HG02970 (cell line): ENCODE measurements at regions not wholly inside any gene's neighbourhood (a gene's known extent, or its start where the extent isn't known, plus 50 kb on each side); places are given as distances from the start of the nearest gene placed in this dataset.
"Not testable (repeated sequence)": the region's sequence is repeated elsewhere in the genome, so short reads cannot be mapped to it uniquely, and the experiment has no call there.

Experiments
- ATAC-seq: cut with Tn5 transposase; IDR thresholded peaks from one replicate; pipeline ENCODE4 v1.9.1; 2021; ENCODE audit warnings: mild to moderate bottlenecking, moderate library complexity, moderate number of reproducible peaks; ENCODE audit not compliant: unreplicated experiment, low FRiP score

DNA sequence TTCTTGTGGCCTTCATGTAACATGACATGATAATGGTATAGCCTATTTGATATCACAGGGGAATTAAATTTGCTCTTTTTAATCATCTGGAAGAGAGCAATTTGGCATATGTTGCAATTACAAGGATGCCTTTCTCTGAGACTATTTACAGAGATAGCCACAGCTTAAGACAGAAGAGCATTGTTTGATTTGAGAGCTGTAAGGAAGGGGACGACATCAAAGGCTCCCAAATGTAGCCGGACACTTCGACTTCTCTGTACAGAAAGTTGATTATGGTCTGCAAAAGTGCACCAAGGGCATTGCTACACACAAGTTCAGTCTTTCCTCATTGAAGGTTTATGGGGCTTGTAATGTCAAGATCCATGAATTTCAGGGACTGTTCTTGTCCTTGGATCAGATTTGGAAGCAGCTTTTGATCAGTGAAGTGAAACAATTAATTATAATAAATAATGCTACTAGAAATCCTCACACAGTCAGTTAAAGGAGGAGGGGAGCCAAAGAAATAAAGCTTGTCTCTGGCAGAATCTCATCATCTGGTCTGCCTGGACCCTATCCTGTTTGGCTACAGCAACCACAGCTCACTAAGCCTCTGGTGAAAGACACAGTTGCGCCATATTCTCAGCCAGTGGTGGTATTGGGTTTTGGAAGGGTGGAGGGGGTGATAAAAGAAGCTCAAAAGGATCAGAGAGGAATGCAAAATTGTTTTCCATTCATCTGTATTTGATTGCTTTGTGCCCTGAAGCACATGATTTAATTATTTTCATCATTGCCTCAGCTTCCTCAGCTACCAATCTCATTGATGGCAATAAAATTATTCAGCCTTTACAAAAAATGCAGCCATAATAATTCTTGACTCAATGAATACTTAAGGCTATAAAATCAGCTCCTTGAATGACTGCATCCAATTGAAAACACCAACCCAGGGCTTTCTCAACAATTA lies 654.3 kb upstream of the LCORL start:
- ATAC-seq, result no peak

- no peak for ATAC-seq
These were observed 648.5 kb upstream of the LCORL start for GRCh38 chr4:18670034-18670433.

- ATAC-seq, result no peak
These were observed 647.8 kb upstream of the LCORL start for GRCh38 chr4:18669390-18669789.

GRCh38 chr4:18666322-18666721 lies 644.8 kb upstream of the LCORL start:
- no peak for ATAC-seq

DNA sequence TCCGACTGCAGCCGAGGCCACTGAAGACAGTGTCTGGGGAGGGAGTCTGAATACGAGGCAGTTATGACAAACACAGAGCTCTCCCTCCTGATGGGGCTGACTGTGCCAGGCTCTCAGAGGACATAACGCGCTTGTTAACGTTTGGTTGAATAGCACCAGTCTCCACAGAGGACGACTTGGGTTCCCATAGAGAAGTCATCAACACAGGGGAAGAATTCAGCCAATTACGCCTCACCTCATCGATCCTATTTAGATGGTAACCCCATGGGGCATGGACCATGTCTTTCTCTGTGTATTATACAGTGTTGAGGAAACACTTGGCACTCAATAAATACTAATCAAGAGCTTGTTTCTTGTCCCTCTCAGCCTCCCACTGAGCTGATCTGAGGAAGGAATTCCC lies 642.6 kb upstream of the LCORL start:
- ATAC-seq, result no peak

DNA sequence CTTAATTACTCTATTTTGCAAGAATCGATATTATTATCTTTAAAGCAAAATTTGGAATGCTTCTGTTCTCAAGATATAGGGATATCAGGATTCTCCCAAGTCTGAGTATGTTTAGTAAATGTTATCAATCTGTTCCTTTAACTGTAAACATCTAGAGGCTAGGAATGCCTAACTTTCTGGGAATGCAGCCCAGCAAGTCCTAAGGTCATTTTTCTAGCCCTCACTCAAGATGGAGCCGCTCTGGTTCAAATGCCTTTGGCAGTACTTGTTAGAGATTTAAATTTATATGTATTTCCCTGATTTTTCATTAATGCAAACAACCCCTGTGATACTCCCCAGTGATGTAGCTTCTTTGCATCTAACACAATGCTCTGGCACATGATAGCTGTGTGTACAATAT lies 623.8 kb upstream of the LCORL start:
- no peak for ATAC-seq

GRCh38 chr4:18641334-18641733 lies 619.8 kb upstream of the LCORL start:
- ATAC-seq, result no peak

DNA sequence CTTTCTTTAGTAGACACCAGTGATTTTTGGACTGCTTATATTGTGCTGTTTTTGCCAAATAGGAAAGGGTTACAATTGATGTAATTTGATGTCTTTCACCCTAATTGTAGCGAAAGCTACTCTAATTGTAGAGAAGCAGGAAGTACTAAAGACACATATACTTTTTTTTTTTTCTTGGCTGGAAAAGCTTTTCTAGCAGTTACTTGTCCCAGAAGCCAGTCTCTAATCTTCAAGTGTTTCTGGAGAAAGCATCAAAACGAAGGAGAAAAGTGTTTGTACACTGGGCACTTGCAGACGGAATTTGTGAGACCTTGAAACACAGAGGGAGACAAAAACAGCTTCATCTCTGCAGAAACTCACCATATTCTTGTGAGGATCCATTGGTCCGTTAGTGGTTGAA lies 616.5 kb upstream of the LCORL start:
- ATAC-seq, result no peak

- ATAC-seq, result no peak
These were observed 614.5 kb upstream of the LCORL start for GRCh38 chr4:18636001-18636585.

DNA sequence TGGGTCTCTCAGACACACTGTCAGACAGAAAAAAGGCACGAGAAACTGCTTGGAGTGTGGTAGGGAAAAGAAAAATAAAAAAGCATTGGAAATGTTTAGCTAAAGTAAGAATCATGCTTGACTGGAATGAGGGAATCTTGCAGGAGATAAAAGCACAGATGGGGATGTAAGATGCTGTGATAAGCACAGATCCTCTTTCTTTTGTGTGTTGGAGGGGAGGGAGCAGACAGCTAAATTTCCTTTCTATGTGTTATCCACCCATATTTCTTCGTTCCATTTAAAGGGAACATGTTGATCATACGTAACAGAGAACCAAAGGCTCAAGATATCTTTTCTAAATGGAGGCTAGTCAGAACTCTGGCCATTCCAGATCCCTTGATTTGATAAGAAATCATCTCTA lies 614.0 kb upstream of the LCORL start:
- no peak for ATAC-seq

- no peak for ATAC-seq
These were observed 610.0 kb upstream of the LCORL start for GRCh38 chr4:18631586-18631985.

DNA sequence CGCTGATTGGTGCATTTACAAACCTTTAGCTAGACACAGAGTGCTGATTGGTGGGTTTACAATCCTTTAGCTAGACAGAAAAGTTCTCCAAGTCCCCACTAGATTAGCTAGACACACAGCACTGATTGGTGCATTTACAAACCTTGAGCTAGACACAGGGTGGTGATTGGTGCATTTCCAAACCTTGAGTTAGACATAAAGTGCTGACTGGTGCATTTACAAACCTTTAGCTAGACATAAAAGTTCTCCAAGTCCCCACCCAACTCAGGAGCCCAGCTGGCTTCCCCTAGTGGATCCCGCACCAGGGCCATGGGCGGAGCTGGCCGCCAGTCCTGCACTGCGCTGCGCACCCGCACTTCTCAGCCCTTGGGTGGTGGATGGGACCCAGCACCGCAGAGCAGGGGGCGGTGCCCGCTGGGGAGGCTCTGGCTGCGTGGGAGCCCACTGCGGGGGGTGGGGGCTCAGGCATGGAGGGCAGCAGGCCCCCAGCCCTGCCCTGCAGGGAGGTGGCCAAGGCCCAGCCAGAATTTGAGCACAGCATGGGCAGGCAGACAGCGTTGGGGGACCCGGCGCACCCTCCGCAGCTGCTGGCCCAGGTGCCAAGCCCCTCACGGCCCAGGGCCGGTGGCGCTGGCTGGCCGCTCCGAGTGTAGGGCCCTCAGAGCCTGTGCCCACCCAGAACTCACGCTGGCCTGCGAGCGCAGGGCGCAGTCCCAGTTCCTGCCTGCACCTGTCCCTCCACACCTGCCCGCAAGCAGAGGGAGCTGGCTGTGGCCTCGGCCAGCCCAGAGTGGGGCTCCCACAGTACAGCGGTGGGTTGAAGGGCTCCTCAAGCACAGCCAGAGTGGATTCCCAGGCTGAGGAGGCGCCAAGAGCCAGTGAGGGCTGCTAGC lies 608.9 kb upstream of the LCORL start:
- no peak for ATAC-seq

DNA sequence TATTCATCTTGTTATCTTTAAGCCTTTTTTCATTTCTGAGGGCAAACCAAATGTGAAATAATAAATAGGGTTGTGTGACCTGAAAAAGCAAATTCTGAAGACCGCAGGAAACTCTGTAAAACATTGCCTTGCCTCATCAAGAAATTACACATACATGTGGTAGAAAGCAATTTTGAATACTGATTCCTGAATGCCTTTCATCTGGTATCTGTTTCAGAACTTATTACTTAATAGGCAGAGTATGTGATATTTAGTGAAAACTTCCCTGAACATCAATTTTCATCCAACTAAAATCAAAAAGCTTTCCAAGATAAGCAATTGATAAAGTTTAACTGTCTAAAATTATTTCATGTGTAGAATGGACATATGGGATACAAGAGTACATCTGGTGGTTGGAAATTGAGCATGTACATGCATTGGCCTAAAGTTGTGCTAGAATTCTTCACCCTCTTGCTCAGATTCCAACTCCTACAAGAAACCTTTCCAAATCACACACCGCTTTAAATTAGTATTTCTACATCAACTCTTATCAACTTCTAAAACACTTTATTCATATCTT lies 606.0 kb upstream of the LCORL start:
- ATAC-seq, result no peak

DNA sequence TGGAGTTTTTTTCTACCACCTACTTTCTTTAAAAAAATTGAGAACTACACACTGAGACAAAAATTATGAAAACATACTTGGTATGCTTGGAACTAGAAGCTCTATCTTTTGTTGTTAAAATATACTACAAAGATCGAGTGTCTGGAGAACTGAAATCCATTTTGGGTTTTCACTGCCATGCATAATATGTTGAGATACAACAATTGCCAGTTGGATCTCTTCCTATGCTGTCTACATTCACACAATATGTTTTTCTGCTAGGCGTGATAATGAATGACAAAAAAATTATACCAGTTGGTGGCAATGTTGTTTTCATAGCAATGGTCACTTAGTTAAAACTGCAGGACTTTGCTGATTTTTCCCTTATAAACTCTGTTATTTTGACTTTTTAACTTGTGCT lies 605.4 kb upstream of the LCORL start:
- ATAC-seq, result no peak

GRCh38 chr4:18626366-18626765 lies 604.8 kb upstream of the LCORL start:
- ATAC-seq, result no peak

- ATAC-seq, result no peak
These were observed 599.6 kb upstream of the LCORL start for GRCh38 chr4:18621186-18621585.

- ATAC-seq, result no peak
These were observed 595.2 kb upstream of the LCORL start for GRCh38 chr4:18616720-18617119.

DNA sequence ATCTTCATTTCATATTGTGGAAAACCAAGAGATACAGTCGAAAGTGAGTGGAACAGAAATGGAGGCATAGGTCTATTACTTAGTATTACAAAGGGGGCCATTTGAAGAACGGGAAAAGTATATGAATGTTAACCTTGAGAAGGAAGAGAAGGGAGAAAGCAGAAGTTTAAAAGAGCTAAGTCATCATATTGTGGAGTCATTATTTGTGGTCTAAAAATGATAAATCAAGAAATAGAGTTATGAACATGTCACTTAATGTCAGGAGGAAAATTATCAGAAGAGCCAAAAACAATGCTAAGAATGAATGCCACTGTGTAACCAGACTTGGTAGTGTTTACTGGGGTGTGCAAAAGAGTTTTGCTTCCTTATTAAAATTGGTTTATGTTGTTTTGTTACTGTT lies 589.5 kb upstream of the LCORL start:
- ATAC-seq, result no peak

DNA sequence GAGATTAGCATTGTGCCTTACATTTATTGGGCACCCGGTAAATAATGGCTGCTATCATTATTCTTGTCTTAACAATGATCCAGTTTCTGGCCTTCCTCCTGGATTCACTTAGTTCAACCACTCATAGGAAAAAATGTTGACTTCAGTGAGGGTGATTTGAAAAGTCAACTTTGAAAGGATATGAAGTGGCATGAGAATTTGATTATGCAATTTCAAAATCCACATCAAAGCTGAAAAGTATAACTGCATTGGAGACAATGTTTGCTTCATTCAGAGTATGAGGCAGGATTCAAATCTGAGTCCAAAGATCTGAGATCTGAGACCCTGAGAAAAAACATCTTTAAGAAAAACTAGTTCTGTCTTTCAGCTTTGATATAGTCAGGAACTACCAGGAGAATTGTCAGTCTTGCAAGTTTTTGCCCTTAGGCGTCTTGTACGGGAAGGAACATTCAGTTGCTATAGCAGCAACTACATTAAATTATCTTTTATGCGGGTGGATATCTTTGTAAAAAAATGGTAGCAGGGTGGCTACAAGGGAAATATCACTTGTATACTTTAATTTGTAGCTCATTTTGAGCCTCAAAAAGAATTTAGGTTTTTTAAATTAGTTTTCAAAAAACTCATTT lies 587.5 kb upstream of the LCORL start:
- ATAC-seq, result no peak

DNA sequence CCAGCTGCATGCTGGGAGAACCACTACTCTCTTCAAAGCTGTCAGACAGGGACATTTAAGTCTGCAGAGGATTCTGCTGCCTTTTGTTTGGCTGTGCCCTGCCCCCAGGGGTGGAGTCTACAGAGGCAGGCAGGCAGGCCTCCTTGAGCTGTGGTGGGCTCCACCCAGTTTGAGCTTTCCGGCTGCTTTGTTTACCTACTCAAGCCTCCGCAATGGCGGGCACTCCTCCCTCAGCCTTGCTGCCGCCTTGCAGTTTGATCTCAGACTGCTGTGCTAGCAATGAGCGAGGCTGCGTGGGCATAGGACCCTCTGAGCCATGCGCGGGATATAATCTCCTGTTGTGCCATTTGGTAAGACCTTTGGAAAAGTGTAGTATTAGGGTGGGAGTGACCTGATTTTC lies 581.1 kb upstream of the LCORL start:
- not testable (repeated sequence) for ATAC-seq
